Spleen (tissue), 3 donors: ENCODE measurements at regions not wholly inside any gene's neighbourhood (a gene's known extent, or its start where the extent isn't known, plus 50 kb on each side); places are given as distances from the start of the nearest gene placed in this dataset.

Source experiments
- POLR2A ChIP-seq, 3 donors: fragments of 450-650 bp; IDR thresholded peaks; one replicate each; pipeline ENCODE4 v1.5.1; 2017; ENCODE audit warnings: antibody characterized with exemption in 3 of 3, mild to moderate bottlenecking in 1 of 3
- POLR2AphosphoS5 ChIP-seq, 3 donors: sonication (generic); formaldehyde crosslinking; IDR thresholded peaks; one replicate each; pipeline ENCODE4 v1.5.1; 2017; ENCODE audit warnings: antibody characterized with exemption in 3 of 3

GRCh38 chr3:178901204-178901603 lies 170.4 kb downstream of the ZMAT3 start:
- TF ChIP-seq POLR2A (IDR thresholded peaks at IDR 0.05), result no peak
- no peak for TF ChIP-seq POLR2AphosphoS5 (IDR thresholded peaks at IDR 0.05)
